IPS-20b (cell line): ENCODE measurements at regions not wholly inside any gene's neighbourhood (a gene's known extent, or its start where the extent isn't known, plus 50 kb on each side); places are given as distances from the start of the nearest gene placed in this dataset.

Experiments
- H3K27ac ChIP-seq: one replicate; pipeline ENCODE4 v1.5.1; 2013; ENCODE audit warnings: low read length
- H3K27me3 ChIP-seq: 2 replicates; pipeline ENCODE4 v1.6.1; 2013; ENCODE audit warnings: mild to moderate bottlenecking, low read length, inconsistent platforms; ENCODE audit not compliant: insufficient read depth
- H3K36me3 ChIP-seq: 2 replicates; pipeline ENCODE4 v1.6.1; 2013; ENCODE audit warnings: low read depth, mild to moderate bottlenecking, inconsistent platforms, low read length, moderate library complexity; ENCODE audit not compliant: insufficient read depth
- H3K4me1 ChIP-seq: 2 replicates; pipeline ENCODE4 v1.6.1; 2013; ENCODE audit warnings: mild to moderate bottlenecking, control low read depth, inconsistent platforms, low read length, moderate library complexity; ENCODE audit not compliant: insufficient read depth
- H3K4me3 ChIP-seq: 2 replicates; pipeline ENCODE4 v1.5.1; 2013; ENCODE audit warnings: mild to moderate bottlenecking, low read length, inconsistent platforms
- H3K9ac ChIP-seq: 2 replicates; pipeline ENCODE4 v1.6.1; 2013; ENCODE audit warnings: low read depth, mild to moderate bottlenecking, inconsistent platforms, low read length, moderate library complexity
- H3K9me3 ChIP-seq: 2 replicates; pipeline ENCODE4 v1.6.1; 2013; ENCODE audit warnings: mild to moderate bottlenecking, low read depth, low read length, inconsistent platforms; ENCODE audit not compliant: insufficient read depth

GRCh38 chr16:13403326-13403725 lies 501.9 kb downstream of the SHISA9 start:
- no peak overlapping the region for H3K27ac ChIP-seq
- H3K9me3 ChIP-seq: no peaks in the 10 kb centered on the region
- no peaks in the 10 kb centered on the region for H3K36me3 ChIP-seq
- H3K4me3 ChIP-seq: no peak overlapping the region
- no peaks in the 10 kb centered on the region; the same call in 1 of the 2 replicates for H3K4me1 ChIP-seq
- no peaks in the 10 kb centered on the region for H3K27me3 ChIP-seq
- no peak overlapping the region for H3K9ac ChIP-seq

- Histone ChIP-seq H3K9me3 (peaks cover 2% of the 10 kb centered on the region; the same call in 1 of the 2 replicates), H3K36me3 (no peaks in the 10 kb centered on the region), H3K9ac (no peak overlapping the region), H3K4me1 (no peaks in the 10 kb centered on the region; the same call in 1 of the 2 replicates), H3K4me3 (no peak overlapping the region), H3K27me3 (no peaks in the 10 kb centered on the region), H3K27ac (no peak overlapping the region)
These were observed 505.8 kb upstream of the ERCC4 start for GRCh38 chr16:13414154-13414553.

GRCh38 chr16:13419589-13419988 lies 500.4 kb upstream of the ERCC4 start:
- H3K9ac ChIP-seq: no peak overlapping the region
- no peaks in the 10 kb centered on the region for H3K9me3 ChIP-seq
- no peaks in the 10 kb centered on the region for H3K36me3 ChIP-seq
- no peak overlapping the region for H3K4me3 ChIP-seq
- no peaks in the 10 kb centered on the region for H3K27me3 ChIP-seq
- H3K4me1 ChIP-seq: 0 out of 2 replicates have a peak, but pooled peaks cover 4% of the 10 kb centered on the region
- H3K27ac ChIP-seq: no peak overlapping the region

GRCh38 chr16:13421726-13422125 lies 498.2 kb upstream of the ERCC4 start:
- Histone ChIP-seq H3K4me1 (peaks cover 8% of the 10 kb centered on the region; the same call in 1 of the 2 replicates), H3K9me3 (peaks cover 3% of the 10 kb centered on the region; the same call in 1 of the 2 replicates), H3K27ac (no peak overlapping the region), H3K4me3 (no peak overlapping the region), H3K36me3 (no peaks in the 10 kb centered on the region), H3K27me3 (no peaks in the 10 kb centered on the region), H3K9ac (no peak overlapping the region)

- H3K9ac ChIP-seq: no peak overlapping the region
- H3K27ac ChIP-seq: no peak overlapping the region
These were observed 494.1 kb upstream of the ERCC4 start for GRCh38 chr16:13425836-13426235.

GRCh38 chr16:13426269-13426668 lies 493.7 kb upstream of the ERCC4 start:
- no peak overlapping the region for H3K9ac ChIP-seq
- peaks cover 3% of the 10 kb centered on the region; the same call in 1 of the 2 replicates for H3K9me3 ChIP-seq
- H3K4me1 ChIP-seq: peaks cover 8% of the 10 kb centered on the region; the same call in 1 of the 2 replicates
- H3K36me3 ChIP-seq: no peaks in the 10 kb centered on the region
- H3K27me3 ChIP-seq: no peaks in the 10 kb centered on the region
- no peak overlapping the region for H3K4me3 ChIP-seq
- no peak overlapping the region for H3K27ac ChIP-seq

More at GRCh38 chr16:13425836-13426235, 494.1 kb upstream of the ERCC4 start:
- no peaks in the 10 kb centered on the region for H3K36me3 ChIP-seq
- peaks cover 8% of the 10 kb centered on the region; the same call in 1 of the 2 replicates for H3K4me1 ChIP-seq
- no peaks in the 10 kb centered on the region for H3K27me3 ChIP-seq
- H3K9me3 ChIP-seq: peaks cover 3% of the 10 kb centered on the region; the same call in 1 of the 2 replicates
- no peak overlapping the region for H3K4me3 ChIP-seq

GRCh38 chr16:13426736-13427135 lies 493.2 kb upstream of the ERCC4 start:
- Histone ChIP-seq H3K27ac (no peak overlapping the region), H3K36me3 (no peaks in the 10 kb centered on the region), H3K9me3 (peaks cover 3% of the 10 kb centered on the region; the same call in 1 of the 2 replicates), H3K27me3 (no peaks in the 10 kb centered on the region), H3K4me1 (peaks cover 7% of the 10 kb centered on the region; the same call in 1 of the 2 replicates), H3K9ac (no peak overlapping the region), H3K4me3 (no peak overlapping the region)

- Histone ChIP-seq H3K9ac (no peak overlapping the region), H3K27ac (no peak overlapping the region), H3K4me3 (no peak overlapping the region), H3K27me3 (no peaks in the 10 kb centered on the region), H3K36me3 (no peaks in the 10 kb centered on the region), H3K4me1 (peaks cover 4% of the 10 kb centered on the region; the same call in 1 of the 2 replicates), H3K9me3 (peaks cover 3% of the 10 kb centered on the region; the same call in 1 of the 2 replicates)
These were observed 492.0 kb upstream of the ERCC4 start for GRCh38 chr16:13427943-13428342.

GRCh38 chr16:13429416-13429815 lies 490.5 kb upstream of the ERCC4 start:
- no peaks in the 10 kb centered on the region for H3K27me3 ChIP-seq
- peaks cover 3% of the 10 kb centered on the region; the same call in 1 of the 2 replicates for H3K9me3 ChIP-seq
- H3K36me3 ChIP-seq: no peaks in the 10 kb centered on the region
- no peak overlapping the region for H3K27ac ChIP-seq
- no peak overlapping the region for H3K9ac ChIP-seq
- H3K4me3 ChIP-seq: no peak overlapping the region
- peaks cover 4% of the 10 kb centered on the region; the same call in 1 of the 2 replicates for H3K4me1 ChIP-seq

GRCh38 chr16:13435415-13435814 lies 484.5 kb upstream of the ERCC4 start:
- H3K36me3 ChIP-seq: no peaks in the 10 kb centered on the region
- H3K27me3 ChIP-seq: no peaks in the 10 kb centered on the region
- H3K9ac ChIP-seq: no peak overlapping the region
- H3K4me1 ChIP-seq: peaks cover 4% of the 10 kb centered on the region; the same call in 1 of the 2 replicates
- no peaks in the 10 kb centered on the region for H3K9me3 ChIP-seq
- H3K4me3 ChIP-seq: no peak overlapping the region
- no peak overlapping the region for H3K27ac ChIP-seq

GRCh38 chr16:13435873-13436474 lies 484.0 kb upstream of the ERCC4 start:
- H3K27ac ChIP-seq: no peak overlapping the region
- H3K4me3 ChIP-seq: no peak overlapping the region
- no peaks in the 10 kb centered on the region for H3K36me3 ChIP-seq
- H3K27me3 ChIP-seq: no peaks in the 10 kb centered on the region
- H3K4me1 ChIP-seq: peaks cover 4% of the 10 kb centered on the region; the same call in 1 of the 2 replicates
- H3K9me3 ChIP-seq: no peaks in the 10 kb centered on the region
- H3K9ac ChIP-seq: no peak overlapping the region
